OCI-LY1 (cell line): ENCODE measurements at regions not wholly inside any gene's neighbourhood (a gene's known extent, or its start where the extent isn't known, plus 50 kb on each side); places are given as distances from the start of the nearest gene placed in this dataset.

ENCODE experiments used
- H2AFZ ChIP-seq: fragments of 200-600 bp; sonication (generic), shearing (Covaris generic); 2 replicates; pipeline ENCODE4 v1.6.0; 2014; ENCODE audit warnings: antibody characterized with exemption, mild to moderate bottlenecking, low read length
- H3F3A ChIP-seq: fragments of 200-600 bp; sonication (generic), shearing (Covaris generic); 2 replicates; pipeline ENCODE4 v1.6.0; 2014; ENCODE audit warnings: mild to moderate bottlenecking, antibody characterized with exemption, low read length, moderate library complexity; ENCODE audit not compliant: insufficient read depth
- H3K27ac ChIP-seq: fragments of 200-600 bp; sonication (generic); 2 replicates; pipeline ENCODE4 v1.5.1; 2014; ENCODE audit warnings: low read length, mixed run types, mild to moderate bottlenecking, low read depth; ENCODE audit not compliant: poor library complexity, severe bottlenecking
- H3K27me3 ChIP-seq: fragments of 200-600 bp; sonication (generic); 2 replicates; pipeline ENCODE4 v1.6.0; 2014; ENCODE audit warnings: antibody characterized with exemption, mild to moderate bottlenecking, low read length, moderate library complexity; ENCODE audit not compliant: insufficient read depth
- H3K36me3 ChIP-seq: fragments of 200-600 bp; sonication (generic); 2 replicates; pipeline ENCODE4 v1.6.1; 2014; ENCODE audit warnings: mild to moderate bottlenecking, antibody characterized with exemption, low read length, moderate library complexity, mixed read lengths; ENCODE audit not compliant: insufficient read depth
- H3K4me1 ChIP-seq: fragments of 200-600 bp; sonication (generic); 2 replicates; pipeline ENCODE4 v1.5.1; 2014; ENCODE audit warnings: mild to moderate bottlenecking, low read length, moderate library complexity; ENCODE audit not compliant: insufficient read depth, severe bottlenecking
- H3K4me2 ChIP-seq: fragments of 200-600 bp; sonication (generic), shearing (Covaris generic); 2 replicates; pipeline ENCODE4 v1.6.1; 2014; ENCODE audit warnings: low read length
- H3K4me3 ChIP-seq: fragments of 200-600 bp; sonication (generic); 2 replicates; pipeline ENCODE4 v1.5.1; 2014; ENCODE audit warnings: low read length, low read depth, mild to moderate bottlenecking, mixed read lengths; ENCODE audit not compliant: poor library complexity, severe bottlenecking
- H3K79me2 ChIP-seq: fragments of 200-600 bp; shearing (Covaris generic); 2 replicates; pipeline ENCODE4 v1.6.1; 2016; ENCODE audit warnings: mixed run types, low read length, mixed read lengths; ENCODE audit not compliant: insufficient read depth
- H3K9ac ChIP-seq: fragments of 200-600 bp; sonication (generic), shearing (Covaris generic); 2 replicates; pipeline ENCODE4 v1.6.1; 2014; ENCODE audit warnings: mild to moderate bottlenecking, low read length, mixed read lengths
- H3K9me2 ChIP-seq: fragments of 200-600 bp; sonication (generic), shearing (Covaris generic); 2 replicates; pipeline ENCODE4 v1.6.1; 2014; ENCODE audit warnings: low read depth, mild to moderate bottlenecking, low read length, mixed read lengths
- H3K9me3 ChIP-seq: fragments of 200-600 bp; shearing (Covaris generic); 2 replicates; pipeline ENCODE4 v1.6.1; 2014; ENCODE audit warnings: low read length, mixed read lengths
- H4K20me1 ChIP-seq: fragments of 200-600 bp; sonication (generic), shearing (Covaris generic); 2 replicates; pipeline ENCODE4 v1.6.0; 2016; ENCODE audit warnings: mild to moderate bottlenecking, low read length; ENCODE audit not compliant: insufficient read depth
- CTCF ChIP-seq: fragments of 200-600 bp; sonication (generic), shearing (Covaris generic); IDR thresholded peaks from 2 replicates; pipeline ENCODE4 v1.5.1; 2017; ENCODE audit warnings: mild to moderate bottlenecking, antibody characterized with exemption, low read length, moderate library complexity, mixed read lengths
- EZH2 ChIP-seq: fragments of 200-600 bp; sonication (generic), shearing (Covaris generic); IDR thresholded peaks from 2 replicates; pipeline ENCODE4 v1.8.0; 2017; ENCODE audit warnings: borderline replicate concordance, mixed run types, mild to moderate bottlenecking, antibody characterized with exemption, low read length, moderate library complexity, mixed read lengths

GRCh38 chr19:29421196-29421545, 104.6 kb upstream of the VSTM2B start:
- Histone ChIP-seq H3K36me3 (no peaks in the 10 kb centered on the region), H3K4me1 (no peaks in the 10 kb centered on the region), H3K9me3 (no peaks in the 10 kb centered on the region), H3K79me2 (no peaks in the 10 kb centered on the region), H2AFZ (no peak overlapping the region), H3K4me3 (no peak overlapping the region), H3K9me2 (no peaks in the 10 kb centered on the region), H3K9ac (no peak overlapping the region), H3K4me2 (no peak overlapping the region), H4K20me1 (no peaks in the 10 kb centered on the region), H3K27me3 (0 out of 2 replicates have a peak, but pooled peaks cover 2% of the 10 kb centered on the region), H3F3A (no peaks in the 10 kb centered on the region), H3K27ac (no peak overlapping the region)
- TF ChIP-seq EZH2 (no peak), CTCF (no peak)

DNA sequence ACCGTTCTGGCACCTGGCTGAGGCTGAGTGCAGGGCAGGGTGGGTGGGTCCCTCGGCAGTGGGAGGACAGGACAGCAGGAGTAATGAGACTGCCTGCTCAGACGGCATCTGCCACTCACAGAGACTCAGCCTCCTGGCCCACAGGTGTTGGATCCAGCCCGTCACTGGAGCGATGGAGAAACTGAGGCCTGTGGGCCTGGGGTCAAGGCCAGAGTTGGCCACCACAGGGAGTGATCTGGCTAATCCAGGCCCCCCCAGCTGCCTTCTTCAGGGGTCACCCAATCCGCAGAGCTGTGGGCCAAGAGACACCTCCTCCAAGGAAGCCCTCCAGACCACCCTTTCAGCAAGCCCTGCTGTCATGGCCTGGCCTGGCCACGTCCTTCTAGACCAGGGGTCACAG, 103.7 kb upstream of the VSTM2B start:
- H3K27me3 ChIP-seq: 0 out of 2 replicates have a peak, but pooled peaks cover 2% of the 10 kb centered on the region
- no peaks in the 10 kb centered on the region for H3F3A ChIP-seq
- no peak for TF ChIP-seq CTCF
- no peak for TF ChIP-seq EZH2

GRCh38 chr19:29422486-29423085, 103.2 kb upstream of the VSTM2B start:
- Histone ChIP-seq H3K27me3 (0 out of 2 replicates have a peak, but pooled peaks cover 2% of the 10 kb centered on the region), H3K4me1 (no peaks in the 10 kb centered on the region), H3K9me3 (no peaks in the 10 kb centered on the region), H2AFZ (no peak overlapping the region), H3K79me2 (no peaks in the 10 kb centered on the region), H3K9ac (no peak overlapping the region), H3K4me3 (no peak overlapping the region), H4K20me1 (no peaks in the 10 kb centered on the region), H3K9me2 (no peaks in the 10 kb centered on the region), H3K27ac (no peak overlapping the region), H3F3A (no peaks in the 10 kb centered on the region), H3K36me3 (no peaks in the 10 kb centered on the region), H3K4me2 (no peak overlapping the region)
- TF ChIP-seq EZH2 (no peak), CTCF (no peak)

More for the DNA sequence above, 103.7 kb upstream of the VSTM2B start:
- Histone ChIP-seq H3K4me2 (no peak overlapping the region), H3K4me3 (no peak overlapping the region), H3K9ac (no peak overlapping the region), H3K79me2 (no peaks in the 10 kb centered on the region), H2AFZ (no peak overlapping the region), H3K4me1 (no peaks in the 10 kb centered on the region), H3K27ac (no peak overlapping the region), H3K36me3 (no peaks in the 10 kb centered on the region), H4K20me1 (no peaks in the 10 kb centered on the region), H3K9me2 (no peaks in the 10 kb centered on the region), H3K9me3 (no peaks in the 10 kb centered on the region)
